ENCODE measurements at regions not wholly inside any gene's neighbourhood (a gene's known extent, or its start where the extent isn't known, plus 50 kb on each side); places are given as distances from the start of the nearest gene placed in this dataset.

DNA sequence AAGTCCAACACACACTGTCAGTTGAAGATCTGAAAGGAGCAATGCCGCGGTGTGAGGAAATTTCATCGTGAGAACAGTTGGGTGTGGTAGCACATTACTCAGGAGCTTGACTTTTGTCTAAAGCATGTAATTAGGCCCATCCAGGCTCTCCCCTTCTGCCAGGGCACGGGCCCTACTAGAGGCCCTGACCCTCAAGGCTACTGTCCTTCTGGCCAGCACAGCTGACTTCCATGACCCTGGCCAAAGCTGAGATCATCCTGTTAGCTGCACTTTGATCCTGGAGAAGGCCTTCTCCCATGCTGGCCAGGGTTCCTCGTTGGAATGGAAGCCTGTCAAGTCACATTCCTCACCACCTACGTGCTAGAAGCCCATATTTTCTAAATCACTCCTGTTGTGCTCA, 77.8 kb upstream of the SLC1A3 start:
- TF ChIP-seq, protein P1, sequence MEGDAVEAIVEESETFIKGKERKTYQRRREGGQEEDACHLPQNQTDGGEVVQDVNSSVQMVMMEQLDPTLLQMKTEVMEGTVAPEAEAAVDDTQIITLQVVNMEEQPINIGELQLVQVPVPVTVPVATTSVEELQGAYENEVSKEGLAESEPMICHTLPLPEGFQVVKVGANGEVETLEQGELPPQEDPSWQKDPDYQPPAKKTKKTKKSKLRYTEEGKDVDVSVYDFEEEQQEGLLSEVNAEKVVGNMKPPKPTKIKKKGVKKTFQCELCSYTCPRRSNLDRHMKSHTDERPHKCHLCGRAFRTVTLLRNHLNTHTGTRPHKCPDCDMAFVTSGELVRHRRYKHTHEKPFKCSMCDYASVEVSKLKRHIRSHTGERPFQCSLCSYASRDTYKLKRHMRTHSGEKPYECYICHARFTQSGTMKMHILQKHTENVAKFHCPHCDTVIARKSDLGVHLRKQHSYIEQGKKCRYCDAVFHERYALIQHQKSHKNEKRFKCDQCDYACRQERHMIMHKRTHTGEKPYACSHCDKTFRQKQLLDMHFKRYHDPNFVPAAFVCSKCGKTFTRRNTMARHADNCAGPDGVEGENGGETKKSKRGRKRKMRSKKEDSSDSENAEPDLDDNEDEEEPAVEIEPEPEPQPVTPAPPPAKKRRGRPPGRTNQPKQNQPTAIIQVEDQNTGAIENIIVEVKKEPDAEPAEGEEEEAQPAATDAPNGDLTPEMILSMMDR (IDR thresholded peaks at IDR 0.05; ENCODE audit: insufficient read depth, low read length): no peak
- no peak for TF ChIP-seq SPI1 (IDR thresholded peaks at IDR 0.05; ENCODE audit: borderline replicate concordance, low read depth)
- no peak for TF ChIP-seq POLR2AphosphoS5 (IDR thresholded peaks at IDR 0.05; ENCODE audit: low read depth)
- TF ChIP-seq, protein P2, sequence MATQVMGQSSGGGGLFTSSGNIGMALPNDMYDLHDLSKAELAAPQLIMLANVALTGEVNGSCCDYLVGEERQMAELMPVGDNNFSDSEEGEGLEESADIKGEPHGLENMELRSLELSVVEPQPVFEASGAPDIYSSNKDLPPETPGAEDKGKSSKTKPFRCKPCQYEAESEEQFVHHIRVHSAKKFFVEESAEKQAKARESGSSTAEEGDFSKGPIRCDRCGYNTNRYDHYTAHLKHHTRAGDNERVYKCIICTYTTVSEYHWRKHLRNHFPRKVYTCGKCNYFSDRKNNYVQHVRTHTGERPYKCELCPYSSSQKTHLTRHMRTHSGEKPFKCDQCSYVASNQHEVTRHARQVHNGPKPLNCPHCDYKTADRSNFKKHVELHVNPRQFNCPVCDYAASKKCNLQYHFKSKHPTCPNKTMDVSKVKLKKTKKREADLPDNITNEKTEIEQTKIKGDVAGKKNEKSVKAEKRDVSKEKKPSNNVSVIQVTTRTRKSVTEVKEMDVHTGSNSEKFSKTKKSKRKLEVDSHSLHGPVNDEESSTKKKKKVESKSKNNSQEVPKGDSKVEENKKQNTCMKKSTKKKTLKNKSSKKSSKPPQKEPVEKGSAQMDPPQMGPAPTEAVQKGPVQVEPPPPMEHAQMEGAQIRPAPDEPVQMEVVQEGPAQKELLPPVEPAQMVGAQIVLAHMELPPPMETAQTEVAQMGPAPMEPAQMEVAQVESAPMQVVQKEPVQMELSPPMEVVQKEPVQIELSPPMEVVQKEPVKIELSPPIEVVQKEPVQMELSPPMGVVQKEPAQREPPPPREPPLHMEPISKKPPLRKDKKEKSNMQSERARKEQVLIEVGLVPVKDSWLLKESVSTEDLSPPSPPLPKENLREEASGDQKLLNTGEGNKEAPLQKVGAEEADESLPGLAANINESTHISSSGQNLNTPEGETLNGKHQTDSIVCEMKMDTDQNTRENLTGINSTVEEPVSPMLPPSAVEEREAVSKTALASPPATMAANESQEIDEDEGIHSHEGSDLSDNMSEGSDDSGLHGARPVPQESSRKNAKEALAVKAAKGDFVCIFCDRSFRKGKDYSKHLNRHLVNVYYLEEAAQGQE (IDR thresholded peaks at IDR 0.05; ENCODE audit: insufficient replicate concordance, low read depth): no peak

Measured in HL-60 (cell line).